ENCODE measurements at regions not wholly inside any gene's neighbourhood (a gene's known extent, or its start where the extent isn't known, plus 50 kb on each side); places are given as distances from the start of the nearest gene placed in this dataset.
"Not testable (repeated sequence)": the region's sequence is repeated elsewhere in the genome, so short reads cannot be mapped to it uniquely, and the experiment has no call there.

DNA sequence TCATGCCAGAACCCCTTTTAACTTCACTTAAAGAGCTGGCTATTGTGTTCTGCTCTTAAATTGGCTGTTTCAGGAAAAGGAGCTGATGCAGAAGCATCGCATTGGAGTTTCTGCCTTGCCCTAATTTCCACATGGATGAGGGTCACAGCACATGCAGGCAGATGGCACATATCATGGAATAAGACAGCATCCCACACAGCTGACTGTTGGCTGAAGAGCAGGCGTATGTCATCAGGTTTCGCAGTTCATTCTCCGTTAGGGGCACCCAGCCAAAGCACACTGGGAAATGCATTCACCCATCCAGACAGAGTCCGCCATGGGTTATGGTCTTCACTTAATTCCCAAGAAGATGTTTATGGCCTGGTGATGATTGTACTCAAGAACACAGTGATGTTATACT lies 572.5 kb downstream of the LIG4 start:
- peak; percentile 5 for DNase-seq

DNA sequence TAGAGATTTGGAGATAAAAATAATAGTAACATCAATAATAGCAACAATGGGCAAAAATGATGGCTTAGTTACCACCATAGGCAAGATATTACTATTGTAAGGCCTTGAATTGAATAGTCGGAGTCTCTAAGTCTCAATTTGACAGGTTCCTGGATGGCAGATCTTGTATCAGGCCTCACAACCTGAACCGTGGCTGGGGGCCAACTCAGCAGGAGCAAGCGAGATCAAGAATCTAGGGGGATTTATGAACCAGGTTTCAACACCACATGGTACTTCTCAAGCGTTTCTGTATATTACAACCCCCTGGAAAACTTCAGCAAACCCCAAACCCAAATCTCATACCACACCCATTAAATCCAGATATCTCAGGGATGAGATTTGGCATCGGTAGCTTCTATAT lies 573.8 kb downstream of the LIG4 start:
- no peak for DNase-seq

DNA sequence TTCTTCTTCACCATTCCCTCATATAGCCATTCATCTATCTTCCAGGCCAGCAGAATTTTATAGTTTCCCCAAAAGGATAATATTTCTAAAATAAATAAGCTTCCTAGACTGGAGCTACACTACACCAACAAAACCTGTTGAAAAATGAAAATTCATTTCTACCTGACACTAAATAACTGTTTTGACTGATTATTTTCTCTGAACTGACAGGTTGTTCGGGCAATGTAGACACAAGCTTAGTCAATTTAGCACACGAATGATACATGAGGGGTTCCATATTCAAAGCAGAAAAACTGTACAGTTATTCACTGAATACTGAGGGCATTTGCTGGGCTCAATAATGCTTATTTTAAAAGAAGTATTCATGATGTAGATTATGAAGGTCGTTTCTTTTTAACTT lies 589.7 kb downstream of the LIG4 start:
- no peak for DNase-seq

DNA sequence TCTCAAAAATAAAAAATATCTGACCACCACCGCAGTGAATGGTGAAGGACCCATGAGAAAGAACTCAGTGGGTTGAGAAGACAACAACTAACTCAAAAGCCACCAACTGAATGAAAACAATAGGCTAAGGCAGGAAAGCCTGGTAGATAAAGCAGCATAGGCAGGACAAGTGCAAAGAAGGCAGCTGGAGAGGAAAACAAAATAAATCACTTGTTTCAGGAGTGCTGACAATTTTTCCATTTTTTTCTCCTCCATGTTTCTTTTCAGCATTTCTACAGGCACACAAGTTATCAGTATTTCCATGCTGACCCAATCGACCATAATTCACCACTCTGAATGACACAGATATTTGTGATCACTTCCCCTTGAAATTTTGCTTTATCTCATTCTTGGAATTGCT lies 597.8 kb downstream of the LIG4 start:
- DNase-seq = no peak

DNA sequence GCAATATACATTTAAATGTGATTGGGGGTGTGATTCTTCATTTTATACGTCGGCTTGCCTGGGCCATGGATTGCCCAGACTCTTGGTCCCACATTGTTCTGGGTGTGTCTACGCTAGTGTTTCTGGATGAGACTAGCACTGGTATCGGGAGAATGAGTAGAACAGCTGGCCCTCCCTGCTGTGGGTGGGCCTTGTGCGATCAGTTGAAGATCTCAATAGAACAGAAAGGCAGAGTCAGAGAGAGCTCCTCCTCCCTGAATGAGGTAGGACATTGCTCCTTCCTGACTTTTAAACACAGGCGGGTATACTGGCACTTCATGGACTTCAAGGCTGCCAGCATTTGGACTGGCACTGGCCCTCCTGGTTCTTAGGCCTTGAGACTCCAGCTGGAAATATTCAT lies 603.0 kb downstream of the LIG4 start:
- no peak for DNase-seq

DNA sequence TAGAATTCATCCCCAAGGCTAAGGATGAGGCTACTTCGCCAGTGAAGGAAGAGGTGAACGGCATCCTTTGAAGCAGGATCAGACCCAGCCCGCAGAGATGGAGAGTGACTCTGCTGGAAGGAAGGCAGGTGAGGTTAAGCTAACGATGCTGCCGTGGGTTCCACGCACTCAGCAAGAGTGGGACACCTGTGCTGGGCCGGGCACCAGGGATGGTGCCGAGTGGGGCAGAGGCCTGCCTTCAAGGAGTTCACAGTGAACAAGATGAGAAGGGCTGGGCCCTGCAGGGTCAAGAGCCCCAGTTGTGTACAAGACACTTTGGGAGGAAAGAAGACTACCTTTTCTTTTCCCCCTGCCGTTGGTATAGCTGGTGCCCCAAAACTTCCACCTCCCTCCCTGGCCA lies 606.6 kb downstream of the LIG4 start:
- no peak for DNase-seq

DNA sequence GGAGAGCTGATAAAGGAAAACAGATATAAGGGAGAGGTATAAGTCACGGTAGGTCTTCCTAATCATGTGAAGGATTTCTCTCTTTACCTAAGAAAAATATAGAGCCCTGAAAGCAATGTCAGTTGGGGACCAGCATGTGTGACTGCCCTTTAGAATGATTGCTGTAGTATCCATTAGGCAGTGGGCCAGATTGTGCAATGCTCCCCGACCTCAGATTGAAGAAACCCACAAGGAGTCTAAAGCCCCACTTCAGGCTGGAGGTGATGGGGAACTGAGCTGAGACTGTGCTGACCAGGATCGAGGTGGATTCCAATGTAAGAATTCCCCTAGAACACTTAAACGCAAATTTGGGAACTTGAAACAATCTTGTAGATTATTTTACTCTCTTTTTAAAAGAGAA lies 614.4 kb downstream of the LIG4 start:
- DNase-seq = no peak

DNA sequence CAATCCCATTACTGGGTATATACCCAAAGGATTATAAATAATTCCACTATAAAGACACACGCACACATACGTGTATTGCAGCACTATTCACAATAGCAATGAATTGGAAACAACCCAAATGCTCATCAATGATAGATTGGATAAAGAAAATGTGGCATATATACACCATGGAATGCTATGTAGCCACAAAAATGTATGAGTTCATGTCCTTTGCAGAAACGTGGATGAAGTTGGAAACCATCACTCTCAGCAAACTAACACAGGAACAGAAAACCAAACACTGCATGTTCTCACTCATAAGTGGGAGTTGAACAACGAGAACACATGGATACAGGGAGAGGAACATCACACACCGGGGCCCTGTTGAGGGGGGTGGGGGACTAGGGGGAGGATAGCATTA lies 619.0 kb downstream of the LIG4 start:
- not testable (repeated sequence) for DNase-seq

DNA sequence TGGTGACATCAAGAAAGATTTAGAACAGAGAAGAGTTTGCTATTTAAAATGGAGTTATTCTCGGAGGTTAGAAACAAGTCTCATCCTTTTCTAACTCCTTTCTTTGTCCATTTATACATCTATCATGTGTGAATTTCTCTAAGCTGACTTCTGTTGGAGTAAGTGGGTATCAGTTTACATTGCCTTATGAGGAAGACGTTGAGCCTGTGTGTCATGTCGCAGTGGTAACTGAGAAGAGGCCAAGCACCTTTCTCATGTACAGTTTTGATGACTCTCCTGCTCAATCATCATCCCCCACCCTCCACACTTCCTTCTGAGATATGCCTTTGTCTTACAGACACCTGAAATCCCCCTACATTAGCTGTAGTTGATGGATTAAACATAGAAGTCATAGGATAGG lies 624.8 kb downstream of the LIG4 start:
- no peak for DNase-seq

DNA sequence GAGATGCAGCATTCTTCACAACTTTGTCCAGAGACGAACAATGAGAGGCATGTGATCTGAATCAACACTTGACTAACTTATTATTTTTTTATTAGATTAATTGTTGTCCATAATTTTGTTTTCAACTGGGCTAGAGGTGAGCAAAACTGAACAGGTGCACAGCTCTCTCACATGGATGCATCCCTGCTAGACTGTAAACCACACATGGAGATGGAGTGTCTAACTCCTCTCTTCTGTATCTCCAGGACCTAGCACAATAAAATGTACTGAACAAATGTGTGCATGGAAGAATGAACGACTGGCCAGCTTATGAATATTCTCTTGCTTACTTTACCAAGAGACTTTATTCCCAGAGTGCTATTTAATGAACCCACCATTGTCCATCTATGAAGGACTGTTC lies 627.7 kb downstream of the LIG4 start:
- no peak for DNase-seq

DNA sequence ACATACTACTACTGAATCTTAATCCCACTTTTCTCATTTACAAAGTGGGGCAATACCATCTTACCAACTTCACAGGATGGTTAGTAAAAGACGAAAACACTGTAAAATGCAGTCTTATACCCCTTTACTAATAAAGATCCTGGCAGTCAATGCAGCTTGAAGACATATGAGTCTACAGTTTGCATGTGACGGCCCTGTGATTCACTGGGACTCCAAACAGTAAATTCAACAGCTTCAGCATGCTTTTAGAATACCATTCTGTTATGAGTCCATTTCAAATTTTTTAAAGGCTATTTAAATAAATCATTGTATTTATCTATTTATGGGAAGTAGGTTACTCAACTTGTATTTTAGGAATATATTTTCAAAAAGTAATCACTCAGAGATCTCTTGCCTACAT lies 629.1 kb downstream of the LIG4 start:
- DNase-seq = no peak

DNA sequence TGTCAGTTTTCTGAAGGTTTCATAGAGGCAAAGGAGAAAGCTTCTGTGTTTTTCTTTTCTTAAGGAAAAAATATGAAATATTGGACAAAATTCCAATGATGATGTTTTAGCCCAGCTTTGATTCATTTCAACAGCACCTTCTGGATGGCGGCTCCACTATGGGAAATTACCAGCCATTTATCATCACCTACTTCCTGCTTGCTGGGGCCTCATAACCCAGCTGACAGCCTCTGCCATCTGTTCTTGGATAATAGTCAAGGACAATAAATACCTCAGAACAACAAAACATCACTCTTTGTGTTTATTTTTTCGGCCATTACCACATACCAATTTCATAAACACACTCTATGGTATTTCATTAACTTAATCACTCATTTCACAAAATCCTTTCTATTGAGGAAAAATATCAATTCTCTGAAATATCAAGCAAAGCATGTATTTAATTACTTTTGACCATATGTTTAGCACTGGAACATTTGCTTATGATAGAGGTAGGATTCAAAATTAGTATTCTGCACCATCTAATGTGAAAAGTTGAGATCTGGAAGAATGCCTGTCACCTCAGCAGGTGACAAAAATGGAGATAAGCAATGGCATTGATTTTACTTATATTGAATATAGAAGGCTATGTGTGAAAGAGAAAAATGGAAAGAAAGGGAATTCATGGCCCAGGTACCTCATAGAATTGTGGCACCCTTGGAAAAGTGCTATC lies 629.7 kb downstream of the LIG4 start:
- no peak for DNase-seq

DNA sequence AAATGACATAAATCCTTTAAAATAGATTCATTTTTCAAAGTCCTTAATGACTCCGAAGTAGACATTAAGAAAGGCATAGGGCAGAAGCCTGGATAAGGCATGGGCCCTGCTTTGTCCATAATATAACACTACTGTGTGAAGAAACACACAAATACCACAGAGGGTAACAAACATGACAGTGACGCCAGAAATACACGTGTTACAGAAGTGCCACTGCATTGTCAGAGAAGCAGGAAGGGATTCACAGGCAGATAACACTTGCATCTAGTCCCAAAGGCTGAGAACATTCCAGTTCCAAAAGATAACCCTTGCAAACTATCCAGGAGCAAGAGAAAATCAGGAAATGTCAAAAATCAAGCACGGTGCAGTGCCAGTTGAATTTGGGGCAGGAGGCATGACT lies 633.2 kb downstream of the LIG4 start:
- no peak for DNase-seq

DNA sequence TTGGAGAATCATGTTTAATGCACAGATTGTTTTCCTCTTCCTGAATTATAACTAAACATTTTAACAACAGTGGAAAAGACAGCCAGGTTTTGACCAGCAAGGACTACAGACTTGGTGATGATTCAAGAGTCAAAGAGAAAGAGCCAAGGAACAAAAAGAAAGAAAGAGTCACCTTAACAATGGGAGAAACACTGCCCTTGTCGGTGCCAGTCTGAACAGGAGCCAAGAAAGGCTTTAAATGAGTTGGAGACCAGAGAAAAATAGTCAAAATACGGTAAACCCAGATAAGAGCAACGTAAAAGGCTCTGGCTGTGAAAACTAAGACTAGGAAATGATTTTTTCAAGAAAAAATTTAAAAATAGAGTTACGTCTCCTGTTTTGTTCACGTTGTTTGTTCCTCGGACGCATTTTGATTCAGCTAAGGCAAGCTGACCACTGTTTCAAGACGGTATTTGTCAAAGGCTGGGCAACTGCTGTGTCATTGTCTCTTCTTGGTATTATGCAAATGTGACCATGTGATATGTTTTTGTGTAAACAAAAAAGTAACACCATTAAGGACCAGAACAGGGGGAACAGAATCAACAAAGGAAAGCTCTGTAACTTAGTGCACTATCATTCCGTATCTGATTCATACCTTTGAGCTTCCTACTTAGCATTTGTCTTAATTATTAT lies 634.5 kb downstream of the LIG4 start:
- DNase-seq = no peak

DNA sequence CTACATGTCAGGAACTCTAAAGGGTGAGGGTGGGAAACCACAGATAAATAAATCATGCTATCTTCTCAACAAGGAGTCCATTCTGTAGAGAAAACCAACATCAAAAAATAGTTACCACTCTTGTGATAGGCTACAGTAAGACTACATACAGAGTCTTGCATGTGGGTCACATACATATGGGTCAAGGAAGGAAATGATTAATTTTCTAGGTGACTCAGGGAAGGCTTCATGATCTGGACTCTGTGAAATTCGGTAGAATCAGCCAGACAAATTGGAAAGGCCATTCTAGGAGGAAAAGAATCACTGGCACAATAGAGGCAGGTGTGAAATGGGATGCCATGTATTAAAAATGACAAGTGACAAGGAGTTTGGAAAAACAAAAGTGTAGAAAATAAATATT lies 638.9 kb downstream of the LIG4 start:
- no peak for DNase-seq

DNA sequence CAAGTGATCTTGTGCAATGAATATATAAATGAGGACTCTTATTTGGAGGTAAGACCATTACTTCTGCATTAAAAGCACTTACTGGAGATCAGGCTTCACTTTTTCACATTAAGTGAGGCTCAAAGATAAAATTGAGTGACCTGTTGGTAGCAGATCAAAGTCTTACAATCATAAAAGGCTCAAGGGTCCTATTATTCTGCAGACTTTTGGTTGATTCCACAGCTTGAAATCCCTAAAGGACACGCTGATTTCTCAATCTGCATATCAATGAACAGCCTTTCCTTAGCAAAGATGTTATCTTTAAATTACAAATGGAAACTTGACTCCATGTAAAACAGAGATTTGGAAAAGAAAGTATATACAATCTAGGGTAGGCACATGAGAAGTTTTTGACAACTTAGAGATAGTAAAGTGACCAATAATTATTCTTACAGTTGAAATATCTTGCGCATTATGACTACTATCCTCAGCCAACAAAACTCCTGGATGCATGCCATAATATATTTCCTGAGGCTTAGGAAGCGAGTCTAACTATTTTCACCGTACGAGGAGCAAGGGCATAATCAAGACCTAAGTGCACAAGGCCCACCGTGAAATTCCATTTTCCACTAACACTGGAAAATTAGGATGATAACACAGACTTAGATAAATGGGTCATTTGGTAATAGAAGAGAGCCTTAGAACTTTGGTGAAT lies 640.7 kb downstream of the LIG4 start:
- DNase-seq = no peak

DNA sequence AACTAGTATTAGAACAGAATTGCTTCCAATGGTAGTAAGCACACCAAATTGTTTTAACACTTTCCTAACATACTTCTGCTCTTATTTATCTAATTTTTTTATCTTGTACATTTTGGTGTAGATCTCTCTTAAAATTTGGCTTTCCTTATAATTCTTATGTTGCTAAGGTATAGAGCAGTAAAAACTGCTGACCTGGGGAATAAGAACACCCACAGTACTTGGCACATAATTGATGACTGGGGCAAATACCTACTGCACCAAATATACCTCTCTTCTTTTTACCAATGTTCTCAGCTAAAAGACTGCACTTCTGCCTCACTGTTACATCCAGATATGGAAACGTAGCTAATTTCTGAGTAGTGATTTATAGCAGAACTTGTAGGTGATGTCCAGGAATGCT lies 642.2 kb downstream of the LIG4 start:
- no peak for DNase-seq

DNA sequence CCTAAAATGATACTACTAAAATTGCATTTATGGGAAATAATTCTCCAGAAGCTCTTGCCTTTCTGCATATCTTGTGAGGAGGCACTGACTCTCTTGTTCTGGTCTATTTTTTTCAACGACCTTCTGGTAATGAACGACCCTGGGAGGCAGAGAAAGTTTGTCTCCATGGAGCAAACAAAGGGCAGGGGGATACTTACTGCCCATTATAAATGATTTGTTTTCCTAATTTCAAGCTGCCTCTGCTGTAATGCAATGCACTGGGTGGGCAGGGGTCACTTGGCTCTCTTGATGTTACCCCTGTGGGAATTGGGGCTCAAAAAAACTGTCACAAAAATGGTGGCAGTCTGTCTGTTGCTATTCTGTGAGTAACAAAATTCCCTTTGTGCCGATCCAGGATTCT lies 643.2 kb downstream of the LIG4 start:
- DNase-seq = no peak

DNA sequence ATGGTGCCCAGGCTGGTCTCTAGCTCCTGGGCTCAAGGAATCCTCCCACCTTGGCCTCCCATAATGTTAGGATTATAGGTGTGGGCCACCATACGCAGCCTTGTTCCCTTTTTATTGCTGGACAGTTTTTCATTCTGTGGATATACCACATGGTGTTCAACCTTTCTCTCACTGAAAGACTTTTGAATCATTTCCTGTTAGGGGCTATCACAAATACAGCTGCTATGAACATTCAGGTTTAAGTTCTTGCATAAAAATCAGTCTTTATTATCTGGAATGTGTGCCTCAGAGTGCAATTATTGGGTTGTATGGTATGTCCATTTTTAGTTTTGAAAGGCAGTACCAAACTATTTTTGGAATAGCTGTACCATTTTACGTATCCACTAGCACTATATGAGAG lies 647.2 kb downstream of the LIG4 start:
- DNase-seq = no peak

DNA sequence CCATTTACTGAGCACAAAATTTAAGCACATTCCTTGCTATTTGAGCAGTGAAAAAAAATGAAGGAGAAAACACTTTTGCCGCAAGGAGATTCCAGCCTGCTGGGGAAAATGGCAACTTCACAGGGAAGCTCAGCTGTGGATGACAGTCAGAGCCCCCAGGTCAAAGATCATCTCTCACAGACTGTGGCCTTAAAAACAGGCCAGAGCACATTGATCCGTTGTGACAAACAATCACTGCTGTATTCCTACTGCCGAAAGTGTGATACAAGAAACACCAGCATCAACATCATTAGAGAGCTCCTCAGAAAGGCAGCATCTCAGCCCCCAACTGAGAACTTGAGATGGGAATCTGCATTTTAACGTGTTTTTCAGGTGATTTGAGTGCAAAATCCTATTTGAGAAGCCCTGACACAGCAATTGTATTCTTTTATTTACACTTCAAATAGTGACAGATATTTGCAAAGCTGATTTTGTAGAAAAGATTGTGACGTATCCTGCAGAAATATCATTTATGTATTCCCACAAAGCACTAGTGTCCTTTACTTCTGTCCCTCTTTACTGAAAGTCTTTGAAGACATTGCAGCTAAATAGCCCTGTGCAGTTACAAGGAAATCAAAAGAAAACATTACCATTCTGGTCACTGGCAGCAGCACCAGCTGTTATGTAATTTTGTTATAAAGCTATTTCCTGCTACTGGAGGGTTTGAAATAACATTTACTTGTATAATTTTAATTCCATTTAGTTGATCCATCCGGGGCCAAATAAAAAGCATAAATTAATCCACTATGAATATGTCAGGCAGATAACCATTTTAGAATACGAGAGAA lies 652.0 kb downstream of the LIG4 start:
- DNase-seq = no peak

DNA sequence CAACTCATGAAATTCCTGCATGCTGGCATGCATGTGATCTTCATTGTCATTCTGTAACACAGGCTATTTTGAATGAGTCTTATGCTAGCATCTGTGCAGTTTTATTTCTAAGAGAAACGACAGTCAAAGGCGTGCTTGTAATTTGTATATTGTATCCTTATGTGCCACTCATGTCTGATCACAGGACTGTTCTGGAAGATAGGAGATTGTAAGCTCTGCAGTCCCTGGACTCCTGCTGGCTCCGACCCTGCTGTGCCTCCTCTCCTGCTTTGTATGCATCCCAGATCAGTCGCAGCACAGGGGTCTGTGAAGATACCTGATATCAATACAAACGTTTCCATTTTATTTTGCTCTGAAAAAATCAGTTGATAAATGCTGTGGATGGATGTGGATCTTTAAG lies 653.1 kb downstream of the LIG4 start:
- no peak for DNase-seq

DNA sequence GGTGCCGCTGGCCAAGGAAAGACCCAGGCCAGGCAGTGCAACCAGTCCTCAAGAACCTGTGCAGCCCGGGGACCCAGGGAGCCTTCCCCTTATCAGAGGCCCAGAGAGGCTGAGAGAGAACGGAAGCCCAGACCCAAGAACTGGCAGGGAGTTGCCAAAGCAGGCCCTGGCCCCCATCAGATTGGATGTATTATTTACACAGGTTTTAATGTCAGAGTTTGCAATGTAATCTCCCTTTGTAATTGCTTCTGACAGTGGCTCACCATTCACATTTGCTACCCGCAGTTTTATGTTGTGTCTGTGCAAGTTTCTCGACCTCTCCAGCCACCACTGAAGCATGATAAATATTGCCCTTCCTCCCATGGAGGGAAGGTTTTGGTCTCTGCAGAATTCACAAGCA lies 660.9 kb downstream of the LIG4 start:
- DNase-seq = no peak

DNA sequence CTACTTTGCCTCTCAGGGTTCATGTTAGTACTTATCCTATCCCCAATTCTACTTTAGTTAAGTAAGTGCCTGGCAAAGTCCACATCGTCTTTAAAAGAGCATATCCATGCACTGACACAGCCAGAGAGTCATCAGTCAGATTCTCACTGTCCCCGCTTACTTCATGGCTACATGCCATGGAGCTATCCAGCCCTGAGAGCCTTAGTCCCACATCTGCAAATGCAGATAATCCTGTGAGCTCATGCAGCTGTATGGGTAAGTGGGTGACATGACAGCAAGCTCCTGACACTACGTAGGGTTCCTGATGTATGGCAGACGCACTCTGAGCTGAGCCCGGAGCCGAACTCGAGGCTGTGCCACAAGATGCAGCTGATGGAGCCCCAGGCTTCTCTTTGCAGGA lies 661.5 kb downstream of the LIG4 start:
- no peak for DNase-seq

DNA sequence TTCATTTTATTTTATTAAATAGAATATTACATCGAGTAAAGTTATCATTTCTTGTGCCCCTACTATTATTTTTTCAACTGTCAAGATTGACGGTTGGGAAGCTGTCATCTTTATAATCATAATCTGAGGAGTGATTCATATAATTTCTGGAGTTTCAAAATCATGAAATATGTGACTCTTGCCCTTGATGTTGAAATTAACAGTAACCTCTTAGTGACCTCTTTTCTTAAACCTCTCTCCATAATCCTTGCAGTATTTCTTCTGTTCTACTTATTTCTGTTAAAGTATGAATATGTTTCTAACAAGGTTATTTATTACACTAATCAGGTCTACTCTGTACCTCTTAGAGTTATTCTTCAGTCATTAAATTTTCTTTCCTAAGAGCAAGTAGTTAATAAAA lies 663.8 kb downstream of the LIG4 start:
- no peak for DNase-seq
